VCaP (cell line): ENCODE measurements at regions not wholly inside any gene's neighbourhood (a gene's known extent, or its start where the extent isn't known, plus 50 kb on each side); places are given as distances from the start of the nearest gene placed in this dataset.

Source experiments
- H3K27ac ChIP-seq: fragments of 450-650 bp; 2 replicates; pipeline ENCODE4 v1.5.1; 2017
- CTCF ChIP-seq: fragments of 450-650 bp; conservative IDR thresholded peaks from 2 replicates; pipeline ENCODE4 v1.5.1; 2017; ENCODE audit warnings: mild to moderate bottlenecking, moderate library complexity

GRCh38 chr14:55807053-55807880 is 227.3 kb downstream of the KTN1 start:
- peak overlapping the region; percentile 70 for H3K27ac ChIP-seq
- TF ChIP-seq CTCF, result no peak

- no peak for TF ChIP-seq CTCF
- peak overlapping the region; percentile 70 for H3K27ac ChIP-seq
Observed at GRCh38 chr14:55807881-55808379, 227.9 kb downstream of the KTN1 start.

- no peak overlapping the region for H3K27ac ChIP-seq
- TF ChIP-seq CTCF, result no peak
Observed at GRCh38 chr14:55813630-55814029, 233.6 kb downstream of the KTN1 start.

GRCh38 chr14:55814064-55814463 is 234.1 kb downstream of the KTN1 start:
- TF ChIP-seq CTCF, result no peak
- no peak overlapping the region for H3K27ac ChIP-seq

- no peak for TF ChIP-seq CTCF
- H3K27ac ChIP-seq, result no peak overlapping the region
Observed at GRCh38 chr14:55814873-55815272, 234.9 kb downstream of the KTN1 start.

- TF ChIP-seq CTCF, result no peak
Observed at GRCh38 chr14:55816225-55816624, 236.2 kb downstream of the KTN1 start.

GRCh38 chr14:55819610-55820304 is 239.8 kb downstream of the KTN1 start:
- no peak for TF ChIP-seq CTCF
- H3K27ac ChIP-seq, result no peak overlapping the region

More at GRCh38 chr14:55816225-55816624, 236.2 kb downstream of the KTN1 start:
- H3K27ac ChIP-seq, result no peak overlapping the region
